ENCODE measurements at regions not wholly inside any gene's neighbourhood (a gene's known extent, or its start where the extent isn't known, plus 50 kb on each side); places are given as distances from the start of the nearest gene placed in this dataset.
"Not testable (repeated sequence)": the region's sequence is repeated elsewhere in the genome, so short reads cannot be mapped to it uniquely, and the experiment has no call there.

GRCh38 chr11:122020902-122021301 lies 95.1 kb downstream of the BLID start:
- Mint-ChIP-seq H3K9me3 (ENCODE audit: low read depth) (no peaks in the 10 kb centered on the region), H3K27me3 (peaks cover 6% of the 10 kb centered on the region), H3K4me1 (no peaks in the 10 kb centered on the region), H3K4me3 (no peak overlapping the region), H3K27ac (no peak overlapping the region), H3K36me3 (ENCODE audit: low read depth) (no peaks in the 10 kb centered on the region)
- ATAC-seq (no peak), DNase-seq (no peak)
- intact Hi-C loops (cut with DNase I, micrococcal nuclease) = no loop called here
- ChIA-PET POLR2A (no interaction called here), CTCF (no interaction called here)

- Mint-ChIP-seq H3K27ac (no peak overlapping the region), H3K4me1 (no peaks in the 10 kb centered on the region), H3K9me3 (ENCODE audit: low read depth) (no peaks in the 10 kb centered on the region), H3K4me3 (no peak overlapping the region), H3K36me3 (ENCODE audit: low read depth) (no peaks in the 10 kb centered on the region), H3K27me3 (peaks cover 6% of the 10 kb centered on the region)
- intact Hi-C loops (cut with DNase I, micrococcal nuclease) = no loop called here
- CTCF ChIA-PET = no interaction called here
- ATAC-seq (no peak), DNase-seq (no peak)
- POLR2A ChIA-PET = no interaction called here
These were observed 95.9 kb downstream of the BLID start for GRCh38 chr11:122019908-122020694.

GRCh38 chr11:122007601-122008071 lies 108.4 kb downstream of the BLID start:
- no peaks in the 10 kb centered on the region for H3K4me1 Mint-ChIP-seq
- H3K9me3 Mint-ChIP-seq (ENCODE audit: low read depth) = no peaks in the 10 kb centered on the region
- H3K27me3 Mint-ChIP-seq = peaks cover 3% of the 10 kb centered on the region
- ChIA-PET POLR2A (no interaction called here), CTCF (no interaction called here)
- ATAC-seq (no peak), DNase-seq (no peak)
- intact Hi-C loops (cut with DNase I, micrococcal nuclease) = no loop called here
- H3K27ac Mint-ChIP-seq = no peak overlapping the region
- no peak overlapping the region for H3K4me3 Mint-ChIP-seq
- H3K36me3 Mint-ChIP-seq (ENCODE audit: low read depth) = no peaks in the 10 kb centered on the region

GRCh38 chr11:122004446-122004845 lies 111.6 kb downstream of the BLID start:
- H3K9me3 Mint-ChIP-seq (ENCODE audit: low read depth) = no peaks in the 10 kb centered on the region
- no peaks in the 10 kb centered on the region for H3K36me3 Mint-ChIP-seq (ENCODE audit: low read depth)
- H3K27me3 Mint-ChIP-seq = peaks cover under 1% of the 10 kb centered on the region
- H3K4me3 Mint-ChIP-seq = no peak overlapping the region
- intact Hi-C loops (cut with DNase I, micrococcal nuclease) = no loop called here
- CTCF ChIA-PET = interaction anchor here (1.4 kb wide), 1 partner anchor 21 kb away, joined by 3 read pairs; no protein-coding TSS in a partner anchor
- DNase-seq (no peak), ATAC-seq (no peak)
- no peak overlapping the region for H3K27ac Mint-ChIP-seq
- no peaks in the 10 kb centered on the region for H3K4me1 Mint-ChIP-seq
- POLR2A ChIA-PET = no interaction called here

GRCh38 chr11:122002926-122003325 lies 113.1 kb downstream of the BLID start:
- DNase-seq (no peak), ATAC-seq (no peak)
- H3K4me1 Mint-ChIP-seq = no peaks in the 10 kb centered on the region
- ChIA-PET POLR2A (interaction anchor here (0.8 kb wide), 1 partner anchor 481 kb away, joined by 3 read pairs; no protein-coding TSS in a partner anchor), CTCF (no interaction called here)
- H3K36me3 Mint-ChIP-seq (ENCODE audit: low read depth) = no peaks in the 10 kb centered on the region
- no peak overlapping the region for H3K4me3 Mint-ChIP-seq
- H3K27ac Mint-ChIP-seq = no peak overlapping the region
- intact Hi-C loops (cut with DNase I, micrococcal nuclease) = no loop called here
- no peaks in the 10 kb centered on the region for H3K27me3 Mint-ChIP-seq
- no peaks in the 10 kb centered on the region for H3K9me3 Mint-ChIP-seq (ENCODE audit: low read depth)

- no peaks in the 10 kb centered on the region for H3K4me1 Mint-ChIP-seq
- H3K27me3 Mint-ChIP-seq = no peaks in the 10 kb centered on the region
- H3K4me3 Mint-ChIP-seq = no peak overlapping the region
- intact Hi-C loops (cut with DNase I, micrococcal nuclease) = no loop called here
- H3K27ac Mint-ChIP-seq = no peak overlapping the region
- ChIA-PET POLR2A (no interaction called here), CTCF (no interaction called here)
- no peaks in the 10 kb centered on the region for H3K9me3 Mint-ChIP-seq (ENCODE audit: low read depth)
- no peak for DNase-seq
- no peaks in the 10 kb centered on the region for H3K36me3 Mint-ChIP-seq (ENCODE audit: low read depth)
- ATAC-seq = no peak
These were observed 114.0 kb downstream of the BLID start for GRCh38 chr11:122002047-122002446.

GRCh38 chr11:121999651-122000050 lies 116.4 kb downstream of the BLID start:
- Mint-ChIP-seq H3K9me3 (ENCODE audit: low read depth) (no peaks in the 10 kb centered on the region), H3K36me3 (ENCODE audit: low read depth) (no peaks in the 10 kb centered on the region), H3K4me3 (no peak overlapping the region), H3K4me1 (no peaks in the 10 kb centered on the region), H3K27ac (no peak overlapping the region), H3K27me3 (no peaks in the 10 kb centered on the region)
- intact Hi-C loops (cut with DNase I, micrococcal nuclease) = no loop called here
- ChIA-PET POLR2A (no interaction called here), CTCF (no interaction called here)
- no peak for ATAC-seq
- no peak for DNase-seq

- Mint-ChIP-seq H3K4me1 (no peaks in the 10 kb centered on the region), H3K4me3 (no peak overlapping the region), H3K27ac (no peak overlapping the region), H3K27me3 (peaks cover 2% of the 10 kb centered on the region), H3K36me3 (ENCODE audit: low read depth) (no peaks in the 10 kb centered on the region), H3K9me3 (ENCODE audit: low read depth) (peaks cover 2% of the 10 kb centered on the region)
- POLR2A ChIA-PET = no interaction called here
- ATAC-seq (no peak), DNase-seq (no peak)
- intact Hi-C loops (cut with DNase I, micrococcal nuclease) = no loop called here
- CTCF ChIA-PET = interaction anchor here (0.7 kb wide), 1 partner anchor 839 kb away, joined by 3 read pairs; no protein-coding TSS in a partner anchor
These were observed 119.4 kb downstream of the BLID start for GRCh38 chr11:121996574-121996973.

- DNase-seq (no peak), ATAC-seq (no peak)
- no peaks in the 10 kb centered on the region for H3K9me3 Mint-ChIP-seq (ENCODE audit: low read depth)
- intact Hi-C loops (cut with DNase I, micrococcal nuclease) = no loop called here
- no peak overlapping the region for H3K27ac Mint-ChIP-seq
- POLR2A ChIA-PET = no interaction called here
- peaks cover 16% of the 10 kb centered on the region for H3K27me3 Mint-ChIP-seq
- no peaks in the 10 kb centered on the region for H3K4me1 Mint-ChIP-seq
- CTCF ChIA-PET = interaction anchor here (0.6 to 1.1 kb wide), 2 partner anchors 8 to 41 kb away, joined by 3 to 4 read pairs; no protein-coding TSS in a partner anchor
- H3K4me3 Mint-ChIP-seq = no peak overlapping the region
- no peaks in the 10 kb centered on the region for H3K36me3 Mint-ChIP-seq (ENCODE audit: low read depth)
These were observed 132.1 kb downstream of the BLID start for GRCh38 chr11:121983901-121984300.

- intact Hi-C loops (cut with DNase I, micrococcal nuclease); H3K27ac Mint-ChIP-seq; CTCF ChIA-PET; H3K4me3 Mint-ChIP-seq; DNase-seq; H3K4me1 Mint-ChIP-seq; POLR2A ChIA-PET; H3K9me3 Mint-ChIP-seq (ENCODE audit: low read depth); H3K36me3 Mint-ChIP-seq (ENCODE audit: low read depth); ATAC-seq: not testable (repeated sequence)
- peaks cover 17% of the 10 kb centered on the region for H3K27me3 Mint-ChIP-seq
These were observed 138.1 kb downstream of the BLID start for GRCh38 chr11:121977914-121978313.

GRCh38 chr11:121968638-121969037 lies 147.4 kb downstream of the BLID start:
- H3K27ac Mint-ChIP-seq = no peak overlapping the region
- H3K36me3 Mint-ChIP-seq (ENCODE audit: low read depth) = no peaks in the 10 kb centered on the region
- ChIA-PET CTCF (no interaction called here), POLR2A (no interaction called here)
- peaks cover 3% of the 10 kb centered on the region for H3K9me3 Mint-ChIP-seq (ENCODE audit: low read depth)
- H3K4me3 Mint-ChIP-seq = no peak overlapping the region
- DNase-seq (no peak), ATAC-seq (no peak)
- H3K4me1 Mint-ChIP-seq = peaks cover 4% of the 10 kb centered on the region
- intact Hi-C loops (cut with DNase I, micrococcal nuclease) = no loop called here
- H3K27me3 Mint-ChIP-seq = peaks cover 10% of the 10 kb centered on the region

GRCh38 chr11:121967131-121967704 lies 148.8 kb downstream of the BLID start:
- POLR2A ChIA-PET = no interaction called here
- H3K27ac Mint-ChIP-seq = no peak overlapping the region
- H3K4me3 Mint-ChIP-seq = no peak overlapping the region
- no peak for DNase-seq
- peaks cover 6% of the 10 kb centered on the region for H3K27me3 Mint-ChIP-seq
- H3K36me3 Mint-ChIP-seq (ENCODE audit: low read depth) = no peaks in the 10 kb centered on the region
- intact Hi-C loops (cut with DNase I, micrococcal nuclease) = no loop called here
- H3K4me1 Mint-ChIP-seq = peaks cover 4% of the 10 kb centered on the region
- H3K9me3 Mint-ChIP-seq (ENCODE audit: low read depth) = no peaks in the 10 kb centered on the region
- ATAC-seq = no peak
- CTCF ChIA-PET = no interaction called here

Data from activated CD4-positive, alpha-beta T cell treated with anti-CD3 and anti-CD28 coated beads for 36 hours (primary cell).